CD4-positive, alpha-beta T cell treated with Interleukin-4 for 4 hours (primary cell): ENCODE measurements at regions not wholly inside any gene's neighbourhood (a gene's known extent, or its start where the extent isn't known, plus 50 kb on each side); places are given as distances from the start of the nearest gene placed in this dataset.
A peak's percentile ranks its signal among the peaks of the same experiment; 100 is the strongest.

Experiments
- DNase-seq: peaks from one replicate; pipeline ENCODE4 v3.0.0-alpha.2; 2020

DNA sequence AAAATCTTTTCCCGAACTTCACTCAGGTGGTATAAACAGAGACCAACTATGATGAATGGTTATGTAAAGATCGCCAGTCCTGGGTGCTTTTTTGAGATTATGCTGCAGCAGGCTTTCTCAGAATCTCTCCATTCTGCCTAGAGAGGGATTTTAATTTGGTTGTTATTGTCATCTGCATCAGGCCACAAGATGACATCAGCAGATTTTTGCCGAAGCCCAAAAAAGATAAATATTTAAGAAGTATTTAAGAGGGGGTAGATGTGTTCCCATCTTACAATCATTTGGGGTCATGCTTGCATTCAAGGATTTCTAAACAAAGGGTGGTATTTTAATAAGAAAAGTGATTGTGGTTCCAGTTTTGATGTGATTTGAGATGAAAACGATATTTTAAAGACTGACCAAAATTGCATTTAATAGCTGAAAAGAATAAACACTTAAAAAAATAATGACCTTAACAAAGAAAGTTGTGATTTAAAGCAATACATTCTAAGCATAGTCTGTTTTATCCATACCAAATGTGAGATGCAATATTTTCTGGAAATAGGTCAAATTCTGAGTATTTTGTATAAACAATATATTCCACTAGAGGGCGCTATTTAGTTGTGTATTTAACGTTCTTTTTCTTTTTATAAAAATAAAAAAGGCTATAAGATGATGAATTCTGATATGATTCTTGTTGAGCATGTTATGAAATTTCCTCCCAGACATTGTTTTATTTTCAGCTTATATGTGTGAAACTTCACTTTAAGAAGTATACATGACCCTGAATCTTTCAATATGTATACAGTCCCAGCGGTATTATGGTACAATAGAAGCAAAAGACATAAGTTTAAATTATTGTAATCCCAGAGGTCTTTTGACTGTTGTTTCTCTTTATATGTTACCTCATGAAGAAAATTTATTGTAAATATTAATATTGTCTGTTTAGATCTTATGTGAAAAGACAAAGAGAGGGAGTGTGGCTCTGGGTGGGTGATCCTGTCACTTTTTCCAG lies 51.0 kb upstream of the ZFP64 start:
- DNase-seq, result peak; percentile 36
